HEK293 (cell line): ENCODE measurements at regions not wholly inside any gene's neighbourhood (a gene's known extent, or its start where the extent isn't known, plus 50 kb on each side); places are given as distances from the start of the nearest gene placed in this dataset.

Experiments used
- CTCF ChIA-PET: fragments of 350-600 bp; formaldehyde crosslinking; extraction: SDS; loops from one replicate; lab custom pipeline; 2021; ENCODE audit warnings: antibody characterized with exemption; lab: Yijun Ruan, JAX
- POLR2A ChIA-PET: fragments of 300-600 bp; formaldehyde crosslinking; extraction: SDS; loops from one replicate; lab custom pipeline; 2020; ENCODE audit warnings: antibody characterized with exemption, inconsistent platforms; lab: Yijun Ruan, JAX
- H3K27ac ChIP-seq: fragments of 200-500 bp; sonication (Bioruptor generic); 2 replicates; pipeline ENCODE4 v1.5.1; 2014; ENCODE audit warnings: low read depth, low read length, control low read depth, inconsistent platforms; ENCODE audit errors: extremely low read depth
- H3K36me3 ChIP-seq, 2 experiments: fragments of 200-500 bp in 1 of 2; sonication (Bioruptor generic) in 1 of 2; 1 replicate in 1 of 2; 2 replicates in 1 of 2; pipeline ENCODE4 v1.5.1; 2014 to 2017; ENCODE audit warnings: inconsistent platforms in 2 of 2, low read length in 2 of 2; ENCODE audit not compliant: control insufficient read depth in 2 of 2, insufficient read depth in 1 of 2
- H3K4me1 ChIP-seq: fragments of 200-500 bp; sonication (Bioruptor generic); 2 replicates; pipeline ENCODE4 v1.5.1; 2014; ENCODE audit warnings: mild to moderate bottlenecking, low read length, inconsistent platforms; ENCODE audit not compliant: control insufficient read depth, insufficient read depth
- H3K4me3 ChIP-seq: 2 replicates; pipeline ENCODE4 v1.5.1; 2011; ENCODE audit warnings: low read depth, mild to moderate bottlenecking, control low read depth, low read length, moderate library complexity
- H3K9me3 ChIP-seq: fragments of 200-500 bp; sonication (Bioruptor generic); 2 replicates; pipeline ENCODE4 v1.5.1; 2014; ENCODE audit warnings: low read depth, low read length, inconsistent platforms; ENCODE audit not compliant: control insufficient read depth, insufficient read depth
- BCL6B ChIP-seq: fragments of 450-650 bp; formaldehyde crosslinking; IDR thresholded peaks from 2 replicates; pipeline ENCODE4 v1.5.1; 2017; ENCODE audit warnings: missing biosample characterization, missing genetic modification characterization
- GLI2 ChIP-seq: fragments of 450-650 bp; formaldehyde crosslinking; IDR thresholded peaks from 2 replicates; pipeline ENCODE4; 2017; ENCODE audit warnings: missing biosample characterization, missing genetic modification characterization, low read depth, borderline replicate concordance
- GLIS2 ChIP-seq: fragments of 450-650 bp; formaldehyde crosslinking; IDR thresholded peaks from 2 replicates; pipeline ENCODE4 v1.5.1; 2016; ENCODE audit warnings: missing biosample characterization, missing genetic modification characterization
- INSM2 ChIP-seq: fragments of 450-650 bp; formaldehyde crosslinking; IDR thresholded peaks from 2 replicates; pipeline ENCODE4 v1.5.1; 2016; ENCODE audit warnings: missing biosample characterization, missing genetic modification characterization
- KLF16 ChIP-seq: fragments of 450-650 bp; formaldehyde crosslinking; IDR thresholded peaks from 2 replicates; pipeline ENCODE4 v1.5.1; 2017; ENCODE audit warnings: missing biosample characterization, missing genetic modification characterization
- SP7 ChIP-seq: fragments of 450-650 bp; formaldehyde crosslinking; IDR thresholded peaks from 2 replicates; pipeline ENCODE4 v1.5.1; 2016; ENCODE audit warnings: missing biosample characterization, missing genetic modification characterization
- TCF7L2 ChIP-seq: IDR thresholded peaks from 2 replicates; pipeline ENCODE4 v1.6.1; 2011; ENCODE audit warnings: low read depth, mild to moderate bottlenecking, inconsistent platforms, low read length, moderate library complexity, borderline replicate concordance
- YY1 ChIP-seq: fragments of 450-650 bp; formaldehyde crosslinking; IDR thresholded peaks from 2 replicates; pipeline ENCODE4 v1.5.1; 2018; ENCODE audit warnings: missing biosample characterization, missing genetic modification characterization
- ZBTB10 ChIP-seq: fragments of 450-650 bp; formaldehyde crosslinking; IDR thresholded peaks from 2 replicates; pipeline ENCODE4 v1.5.1; 2016; ENCODE audit warnings: missing biosample characterization, missing genetic modification characterization
- ZFP41 ChIP-seq: fragments of 450-650 bp; formaldehyde crosslinking; IDR thresholded peaks from 2 replicates; pipeline ENCODE4 v1.5.1; 2016; ENCODE audit warnings: missing biosample characterization, missing genetic modification characterization, borderline replicate concordance
- ZFP69B ChIP-seq: fragments of 450-650 bp; formaldehyde crosslinking; IDR thresholded peaks from 2 replicates; pipeline ENCODE4 v1.5.1; 2016; ENCODE audit warnings: missing biosample characterization, missing genetic modification characterization
- ZNF146 ChIP-seq: fragments of 450-650 bp; formaldehyde crosslinking; IDR thresholded peaks from 2 replicates; pipeline ENCODE4 v1.5.1; 2016; ENCODE audit warnings: missing biosample characterization, missing genetic modification characterization
- ZNF174 ChIP-seq: fragments of 450-650 bp; formaldehyde crosslinking; IDR thresholded peaks from 2 replicates; pipeline ENCODE4 v1.5.0; 2017; ENCODE audit warnings: missing biosample characterization, mild to moderate bottlenecking, missing genetic modification characterization
- ZNF391 ChIP-seq: fragments of 450-650 bp; formaldehyde crosslinking; IDR thresholded peaks from 2 replicates; pipeline ENCODE4 v1.5.1; 2016; ENCODE audit warnings: low read depth, missing biosample characterization, missing genetic modification characterization, borderline replicate concordance
- ZNF521 ChIP-seq: fragments of 450-650 bp; formaldehyde crosslinking; IDR thresholded peaks from 2 replicates; pipeline ENCODE4 v1.5.1; 2017; ENCODE audit warnings: missing biosample characterization, mild to moderate bottlenecking, missing genetic modification characterization
- ZNF558 ChIP-seq: fragments of 450-650 bp; formaldehyde crosslinking; IDR thresholded peaks from 2 replicates; pipeline ENCODE4 v1.5.1; 2016; ENCODE audit warnings: missing biosample characterization, missing genetic modification characterization
- ZNF701 ChIP-seq: fragments of 450-650 bp; formaldehyde crosslinking; IDR thresholded peaks from 2 replicates; pipeline ENCODE4 v1.5.1; 2016; ENCODE audit warnings: missing biosample characterization, missing genetic modification characterization
- ZSCAN16 ChIP-seq: fragments of 450-650 bp; formaldehyde crosslinking; IDR thresholded peaks from 2 replicates; pipeline ENCODE4 v1.5.1; 2016; ENCODE audit warnings: missing biosample characterization, missing genetic modification characterization
- ZXDB ChIP-seq: fragments of 450-650 bp; formaldehyde crosslinking; IDR thresholded peaks from 2 replicates; pipeline ENCODE4 v1.5.1; 2016; ENCODE audit warnings: missing biosample characterization, missing genetic modification characterization
- TF ChIP-seq, protein P1 (sequence below): fragments of 450-650 bp; formaldehyde crosslinking; IDR thresholded peaks from 2 replicates; pipeline ENCODE4 v1.5.1; 2016; ENCODE audit warnings: missing biosample characterization, missing genetic modification characterization
- TF ChIP-seq, protein P2 (sequence below): fragments of 450-650 bp; formaldehyde crosslinking; IDR thresholded peaks from 2 replicates; pipeline ENCODE4 v1.5.1; 2017; ENCODE audit warnings: missing biosample characterization, missing genetic modification characterization

- ChIA-PET CTCF (interaction anchor here (0.6 kb wide), 1 partner anchor 1337 kb away, joined by 3 read pairs; no protein-coding TSS in a partner anchor), POLR2A (no interaction called here)
- no peak for TF ChIP-seq ZXDB (tag by site-specific recombination)
Observed at GRCh38 chr5:84805473-84805872, 420.8 kb upstream of the EDIL3 start.

DNA sequence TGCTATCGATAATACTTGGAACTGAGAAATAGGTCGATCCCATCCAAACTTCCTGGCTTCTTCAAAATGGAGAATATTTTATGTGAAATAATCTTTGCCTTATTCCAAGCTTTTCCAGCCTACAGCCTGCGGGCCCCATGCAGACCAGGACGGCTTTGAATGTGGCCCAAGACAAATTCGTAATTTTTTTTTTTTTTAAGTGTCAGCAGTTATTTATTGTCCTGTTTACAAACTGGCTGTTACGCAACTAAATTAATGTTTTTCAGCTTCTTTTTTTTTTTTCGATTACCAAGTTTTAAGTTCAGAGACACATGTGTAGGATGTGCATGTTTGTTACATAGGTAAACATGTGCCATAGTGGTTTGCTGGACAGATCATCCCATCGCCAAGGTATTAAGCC is 411.7 kb upstream of the EDIL3 start:
- ChIA-PET POLR2A (no interaction called here), CTCF (no interaction called here)
- H3K27ac ChIP-seq: no peak overlapping the region
- H3K9me3 ChIP-seq: no peaks in the 10 kb centered on the region
- H3K36me3 ChIP-seq: no peaks in the 10 kb centered on the region
- no peak for TF ChIP-seq INSM2 (tag by site-specific recombination)
- TF ChIP-seq YY1: no peak
- no peak for TF ChIP-seq SP7 (tag by site-specific recombination)
- no peak for TF ChIP-seq ZSCAN16 (tag by site-specific recombination)
- H3K4me3 ChIP-seq: no peak overlapping the region
- H3K4me1 ChIP-seq: no peaks in the 10 kb centered on the region

More at GRCh38 chr5:84805473-84805872, 420.8 kb upstream of the EDIL3 start:
- no peaks in the 10 kb centered on the region for H3K9me3 ChIP-seq
- H3K27ac ChIP-seq: no peak overlapping the region
- no peaks in the 10 kb centered on the region for H3K4me1 ChIP-seq
- no peak overlapping the region for H3K4me3 ChIP-seq
- H3K36me3 ChIP-seq: no peaks in the 10 kb centered on the region

- Histone ChIP-seq H3K9me3 (no peaks in the 10 kb centered on the region), H3K36me3 (no peaks in the 10 kb centered on the region), H3K4me1 (no peaks in the 10 kb centered on the region), H3K4me3 (no peak overlapping the region), H3K27ac (no peak overlapping the region)
- CTCF ChIA-PET: no interaction called here
- POLR2A ChIA-PET: no interaction called here
- no peak for TF ChIP-seq ZNF391
- TF ChIP-seq, protein P1, sequence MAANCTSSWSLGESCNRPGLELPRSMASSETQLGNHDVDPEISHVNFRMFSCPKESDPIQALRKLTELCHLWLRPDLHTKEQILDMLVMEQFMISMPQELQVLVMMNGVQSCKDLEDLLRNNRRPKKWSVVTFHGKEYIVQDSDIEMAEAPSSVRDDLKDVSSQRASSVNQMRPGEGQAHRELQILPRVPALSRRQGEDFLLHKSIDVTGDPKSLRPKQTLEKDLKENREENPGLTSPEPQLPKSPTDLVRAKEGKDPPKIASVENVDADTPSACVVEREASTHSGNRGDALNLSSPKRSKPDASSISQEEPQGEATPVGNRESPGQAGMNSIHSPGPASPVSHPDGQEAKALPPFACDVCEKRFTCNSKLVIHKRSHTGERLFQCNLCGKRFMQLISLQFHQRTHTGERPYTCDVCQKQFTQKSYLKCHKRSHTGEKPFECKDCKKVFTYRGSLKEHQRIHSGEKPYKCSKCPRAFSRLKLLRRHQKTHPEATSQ (tag by site-specific recombination): no peak
- no peak for TF ChIP-seq ZFP41 (tag by site-specific recombination)
- no peak for TF ChIP-seq ZNF558 (tag by site-specific recombination)
- TF ChIP-seq BCL6B (tag by site-specific recombination): no peak
- no peak for TF ChIP-seq ZNF146 (tag by site-specific recombination)
- TF ChIP-seq GLIS2: no peak
- TF ChIP-seq GLI2 (tag by site-specific recombination): no peak
- no peak for TF ChIP-seq ZXDB (tag by site-specific recombination)
- no peak for TF ChIP-seq ZNF174
- no peak for TF ChIP-seq TCF7L2
- no peak for TF ChIP-seq KLF16 (tag by site-specific recombination)
- TF ChIP-seq, protein P2, sequence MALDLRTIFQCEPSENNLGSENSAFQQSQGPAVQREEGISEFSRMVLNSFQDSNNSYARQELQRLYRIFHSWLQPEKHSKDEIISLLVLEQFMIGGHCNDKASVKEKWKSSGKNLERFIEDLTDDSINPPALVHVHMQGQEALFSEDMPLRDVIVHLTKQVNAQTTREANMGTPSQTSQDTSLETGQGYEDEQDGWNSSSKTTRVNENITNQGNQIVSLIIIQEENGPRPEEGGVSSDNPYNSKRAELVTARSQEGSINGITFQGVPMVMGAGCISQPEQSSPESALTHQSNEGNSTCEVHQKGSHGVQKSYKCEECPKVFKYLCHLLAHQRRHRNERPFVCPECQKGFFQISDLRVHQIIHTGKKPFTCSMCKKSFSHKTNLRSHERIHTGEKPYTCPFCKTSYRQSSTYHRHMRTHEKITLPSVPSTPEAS (tag by site-specific recombination): no peak
- TF ChIP-seq ZFP69B (tag by site-specific recombination): no peak
- no peak for TF ChIP-seq ZNF701
- TF ChIP-seq ZNF521: no peak
- TF ChIP-seq ZBTB10 (tag by site-specific recombination): no peak
Observed at GRCh38 chr5:84794486-84795035, 409.9 kb upstream of the EDIL3 start.
